Ascending aorta (tissue), 2 donors: ENCODE measurements at regions not wholly inside any gene's neighbourhood (a gene's known extent, or its start where the extent isn't known, plus 50 kb on each side); places are given as distances from the start of the nearest gene placed in this dataset.

Source experiments
- DNase-seq, 2 donors: peaks; one replicate each; pipeline ENCODE4 v3.0.0-alpha.2; 2019; ENCODE audit warnings: low spot score in 2 of 2
- H3K27ac ChIP-seq, 2 donors: fragments of 200-600 bp; sonication (generic); one replicate each; pipeline ENCODE4 v1.5.1; 2016 to 2017; ENCODE audit warnings: mild to moderate bottlenecking in 1 of 2
- H3K27me3 ChIP-seq: fragments of 200-600 bp; sonication (generic); one replicate; pipeline ENCODE4 v1.5.1; 2017
- H3K36me3 ChIP-seq, 2 donors: fragments of 200-600 bp; sonication (generic); one replicate each; pipeline ENCODE4 v1.5.1; 2016
- H3K4me1 ChIP-seq, 2 donors: fragments of 200-600 bp; sonication (generic); one replicate each; pipeline ENCODE4 v1.5.1; 2016 to 2017; ENCODE audit warnings: mild to moderate bottlenecking in 1 of 2
- H3K4me3 ChIP-seq, 2 donors: fragments of 200-600 bp; sonication (generic); one replicate each; pipeline ENCODE4 v1.5.1; 2016 to 2017; ENCODE audit warnings: mild to moderate bottlenecking in 1 of 2
- H3K9me3 ChIP-seq, 2 donors: fragments of 200-600 bp; sonication (generic); one replicate each; pipeline ENCODE4 v1.5.1; 2016
- intact Hi-C: fragments of 100-400 bp; cut with DNase I; formaldehyde crosslinking; loops from one replicate; pipeline ENCODE4 v1.15.1; 2023
- TF ChIP-seq, protein P1 (sequence below), 3 experiments: fragments of 200-600 bp in 2 of 3; fragments of 450-650 bp in 1 of 3; sonication (generic) in 2 of 3; IDR thresholded peaks; one replicate each; pipeline ENCODE4 v1.5.1; 2016 to 2019; ENCODE audit warnings: antibody characterized with exemption in 3 of 3, mild to moderate bottlenecking in 1 of 3, moderate library complexity in 1 of 3

DNA sequence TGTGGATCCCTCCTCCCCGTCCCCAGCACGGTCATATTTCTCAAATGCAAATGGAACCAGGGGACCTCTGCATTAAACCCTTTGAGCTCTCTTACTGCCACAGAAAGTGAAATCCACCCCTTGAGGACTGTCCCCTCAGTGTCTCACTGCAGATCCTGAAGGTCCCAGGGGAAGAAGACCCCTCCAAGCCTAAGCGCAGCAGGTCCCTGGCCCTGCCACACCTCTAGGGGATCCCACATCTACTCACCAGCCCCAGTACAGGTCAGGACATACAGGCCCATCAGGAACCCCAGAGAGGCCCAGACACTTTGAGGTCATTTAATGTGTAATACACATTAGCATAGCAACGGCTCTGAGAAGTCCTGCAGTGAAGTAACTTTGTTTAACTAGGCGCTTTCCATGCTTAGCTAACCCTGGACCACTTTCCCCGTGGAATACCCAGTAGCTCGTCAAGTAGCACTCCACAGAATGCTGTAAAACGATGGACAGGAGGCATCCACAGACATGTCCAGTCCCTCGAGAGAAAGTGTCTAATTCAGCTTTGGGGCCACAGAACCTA is 54.7 kb upstream of the ALDH1B1 start:
- H3K9me3 ChIP-seq, result no peaks in the 10 kb centered on the region
- intact Hi-C loops, result no loop called here
- no peaks in the 10 kb centered on the region for H3K4me1 ChIP-seq
- H3K27me3 ChIP-seq, result no peaks in the 10 kb centered on the region
- no peak overlapping the region for H3K27ac ChIP-seq
- no peaks in the 10 kb centered on the region for H3K36me3 ChIP-seq
- TF ChIP-seq, protein P1, sequence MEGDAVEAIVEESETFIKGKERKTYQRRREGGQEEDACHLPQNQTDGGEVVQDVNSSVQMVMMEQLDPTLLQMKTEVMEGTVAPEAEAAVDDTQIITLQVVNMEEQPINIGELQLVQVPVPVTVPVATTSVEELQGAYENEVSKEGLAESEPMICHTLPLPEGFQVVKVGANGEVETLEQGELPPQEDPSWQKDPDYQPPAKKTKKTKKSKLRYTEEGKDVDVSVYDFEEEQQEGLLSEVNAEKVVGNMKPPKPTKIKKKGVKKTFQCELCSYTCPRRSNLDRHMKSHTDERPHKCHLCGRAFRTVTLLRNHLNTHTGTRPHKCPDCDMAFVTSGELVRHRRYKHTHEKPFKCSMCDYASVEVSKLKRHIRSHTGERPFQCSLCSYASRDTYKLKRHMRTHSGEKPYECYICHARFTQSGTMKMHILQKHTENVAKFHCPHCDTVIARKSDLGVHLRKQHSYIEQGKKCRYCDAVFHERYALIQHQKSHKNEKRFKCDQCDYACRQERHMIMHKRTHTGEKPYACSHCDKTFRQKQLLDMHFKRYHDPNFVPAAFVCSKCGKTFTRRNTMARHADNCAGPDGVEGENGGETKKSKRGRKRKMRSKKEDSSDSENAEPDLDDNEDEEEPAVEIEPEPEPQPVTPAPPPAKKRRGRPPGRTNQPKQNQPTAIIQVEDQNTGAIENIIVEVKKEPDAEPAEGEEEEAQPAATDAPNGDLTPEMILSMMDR (IDR thresholded peaks at IDR 0.05), result no peak
- H3K4me3 ChIP-seq, result no peak overlapping the region
- DNase-seq, result peak in 1 of 2 donors; percentile 19

DNA sequence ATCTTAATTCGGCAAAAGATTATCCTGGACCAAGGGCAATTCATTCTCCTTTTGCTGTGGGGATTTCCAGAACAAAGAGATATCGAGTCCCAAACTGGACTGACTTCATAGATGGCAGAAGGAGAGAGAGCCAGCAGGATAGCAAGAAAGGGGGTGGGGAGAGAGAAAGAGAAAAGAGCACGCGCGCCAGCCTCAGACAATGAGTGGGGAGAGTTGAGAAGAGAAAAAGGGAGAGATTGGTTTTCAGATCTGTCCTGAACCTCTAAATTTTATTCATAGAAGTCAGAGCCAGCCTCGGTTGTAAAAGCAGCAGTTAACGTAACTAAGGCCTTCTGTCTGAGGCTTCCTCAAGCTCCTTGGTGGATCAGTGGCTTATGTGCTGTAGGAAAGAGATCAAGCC is 55.3 kb upstream of the ALDH1B1 start:
- no peaks in the 10 kb centered on the region for H3K27me3 ChIP-seq
- H3K27ac ChIP-seq, result no peak overlapping the region
- intact Hi-C loops, result no loop called here
- H3K4me1 ChIP-seq, result no peaks in the 10 kb centered on the region
- TF ChIP-seq, protein P1 (IDR thresholded peaks at IDR 0.05), result no peak
- peak in 1 of 2 donors; percentile 8 for DNase-seq
- no peaks in the 10 kb centered on the region for H3K36me3 ChIP-seq
- H3K4me3 ChIP-seq, result no peak overlapping the region
- no peaks in the 10 kb centered on the region for H3K9me3 ChIP-seq

DNA sequence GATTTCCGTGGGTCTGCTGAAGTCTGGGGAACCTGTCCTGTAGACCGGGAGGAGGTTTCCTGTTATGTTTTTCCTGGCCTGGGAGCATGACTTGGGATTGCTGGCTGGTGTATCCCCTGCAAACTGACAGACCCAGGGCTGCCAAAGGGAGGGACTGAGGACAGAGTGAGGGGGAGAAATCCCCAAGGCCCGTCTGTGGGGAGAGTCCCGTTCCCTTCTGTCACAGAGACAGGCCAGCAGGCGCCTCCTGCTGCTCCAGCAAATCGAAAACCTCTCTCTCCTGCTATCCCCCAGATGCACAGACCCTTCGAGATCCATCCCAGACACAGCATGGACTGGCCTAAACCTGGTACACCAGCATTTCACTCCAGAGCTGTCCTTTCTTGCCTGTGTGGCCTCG is 56.2 kb upstream of the ALDH1B1 start:
- DNase-seq, result peak in 1 of 2 donors; percentile 35
- no peak overlapping the region for H3K4me3 ChIP-seq
- H3K9me3 ChIP-seq, result no peaks in the 10 kb centered on the region
- H3K27me3 ChIP-seq, result no peaks in the 10 kb centered on the region
- H3K36me3 ChIP-seq, result no peaks in the 10 kb centered on the region
- H3K27ac ChIP-seq, result no peak overlapping the region
- intact Hi-C loops, result no loop called here
- H3K4me1 ChIP-seq, result no peaks in the 10 kb centered on the region
- TF ChIP-seq, protein P1 (IDR thresholded peaks at IDR 0.05), result no peak

DNA sequence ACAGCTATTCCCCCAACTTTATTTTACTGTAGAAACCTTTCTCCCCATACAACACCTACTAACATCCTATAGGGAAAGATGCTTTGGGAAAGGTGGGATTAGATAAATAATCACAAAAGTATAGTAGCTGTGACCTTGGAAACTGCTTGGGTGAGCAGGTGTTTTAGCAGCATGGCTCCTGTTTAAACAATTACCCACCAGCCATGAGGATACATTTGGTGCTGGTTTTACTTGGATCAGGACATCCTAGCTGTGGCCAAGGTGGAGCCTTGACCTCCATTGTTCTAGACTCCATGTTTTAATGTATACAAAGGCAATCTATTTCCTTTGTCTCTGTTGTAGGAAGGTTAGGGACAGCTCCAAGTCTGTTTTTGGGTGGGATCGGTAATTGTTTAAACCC is 56.8 kb upstream of the ALDH1B1 start:
- TF ChIP-seq, protein P1 (IDR thresholded peaks at IDR 0.05), result no peak
- no peaks in the 10 kb centered on the region for H3K9me3 ChIP-seq
- no peaks in the 10 kb centered on the region for H3K36me3 ChIP-seq
- H3K4me3 ChIP-seq, result no peak overlapping the region
- no peak overlapping the region for H3K27ac ChIP-seq
- intact Hi-C loops, result no loop called here
- no peak for DNase-seq
- H3K4me1 ChIP-seq, result no peaks in the 10 kb centered on the region
- H3K27me3 ChIP-seq, result no peaks in the 10 kb centered on the region

DNA sequence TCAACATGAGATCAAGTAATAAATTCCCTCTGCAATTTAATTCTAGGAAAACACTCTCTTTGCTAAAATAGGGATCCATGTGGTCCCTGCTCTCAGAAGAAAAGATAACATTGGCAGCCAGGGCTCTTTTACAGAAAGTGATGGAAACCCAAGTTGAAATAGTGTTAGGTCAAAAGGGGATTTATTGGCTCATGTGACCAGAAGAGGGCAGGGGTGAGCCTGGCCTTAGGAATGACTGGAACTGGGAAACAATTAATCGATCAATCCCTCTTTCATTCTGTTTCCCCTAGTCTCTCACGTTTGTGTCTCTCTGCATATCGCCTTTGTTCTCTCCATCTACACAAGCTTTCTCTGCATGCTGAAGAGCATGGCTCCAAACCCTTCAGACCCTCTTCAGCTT is 58.3 kb upstream of the ALDH1B1 start:
- intact Hi-C loops, result no loop called here
- Histone ChIP-seq H3K27ac (no peak overlapping the region), H3K36me3 (no peaks in the 10 kb centered on the region), H3K9me3 (no peaks in the 10 kb centered on the region), H3K27me3 (no peaks in the 10 kb centered on the region), H3K4me1 (no peaks in the 10 kb centered on the region), H3K4me3 (no peak overlapping the region)
- DNase-seq, result peak in 1 of 2 donors; percentile 35
- TF ChIP-seq, protein P1 (IDR thresholded peaks at IDR 0.05), result peak in 2 of 3 experiments; percentile 13 to 25

DNA sequence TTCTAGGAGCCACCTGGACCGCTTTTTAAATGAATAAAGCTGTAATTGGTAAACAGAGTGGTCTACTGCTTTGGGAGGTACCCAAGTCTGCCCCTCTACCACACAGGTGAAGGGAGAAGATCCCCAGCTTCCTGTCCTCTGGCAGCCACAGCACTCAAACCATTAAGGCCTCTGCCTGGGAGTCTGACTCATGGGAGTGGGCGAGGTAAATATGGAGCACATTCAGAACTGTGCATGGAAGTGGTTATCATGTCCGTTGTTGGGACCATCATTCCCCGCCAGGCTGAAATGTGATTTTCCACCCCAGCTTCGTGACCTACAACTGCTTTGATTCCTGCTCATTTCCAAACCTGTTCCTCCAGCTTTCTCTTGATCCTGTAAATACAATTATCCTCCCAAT is 59.5 kb upstream of the ALDH1B1 start:
- Histone ChIP-seq H3K27ac (no peak overlapping the region), H3K36me3 (no peaks in the 10 kb centered on the region), H3K27me3 (no peaks in the 10 kb centered on the region), H3K9me3 (no peaks in the 10 kb centered on the region), H3K4me3 (no peak overlapping the region), H3K4me1 (no peaks in the 10 kb centered on the region)
- intact Hi-C loops, result no loop called here
- DNase-seq, result peak in 1 of 2 donors; percentile 12
- TF ChIP-seq, protein P1 (IDR thresholded peaks at IDR 0.05), result no peak
